HL-60 (cell line): ENCODE measurements at regions not wholly inside any gene's neighbourhood (a gene's known extent, or its start where the extent isn't known, plus 50 kb on each side); places are given as distances from the start of the nearest gene placed in this dataset.

Source experiments
- DNase-seq, 2 experiments: peaks; one replicate each; pipeline ENCODE4 v3.0.0-alpha.2; 2010 to 2020; ENCODE audit warnings: low read depth in 1 of 2, low spot score in 1 of 2
- H3K27ac ChIP-seq: fragments of 250-450 bp; sonication (Bioruptor Pico); replicated peaks from 2 replicates; pipeline ENCODE4 v1.5.1; 2020; ENCODE audit warnings: mild to moderate bottlenecking, moderate library complexity
- H3K27me3 ChIP-seq: fragments of 250-450 bp; sonication (Bioruptor Pico); 2 replicates; pipeline ENCODE4 v1.5.1; 2021; ENCODE audit warnings: mild to moderate bottlenecking, moderate library complexity; ENCODE audit not compliant: insufficient read depth, poor library complexity, severe bottlenecking
- H3K4me3 ChIP-seq: replicated peaks from 2 replicates; pipeline ENCODE4 v1.5.1; 2011; ENCODE audit warnings: mild to moderate bottlenecking, control low read depth, low read length; ENCODE audit not compliant: insufficient read depth
- GABPA ChIP-seq: IDR thresholded peaks from 2 replicates; pipeline ENCODE4 v1.6.1; 2012; ENCODE audit warnings: low read depth
- POLR2AphosphoS5 ChIP-seq: IDR thresholded peaks from 2 replicates; pipeline ENCODE4 v1.6.1; 2012; ENCODE audit warnings: low read depth
- SPI1 ChIP-seq: IDR thresholded peaks from 2 replicates; pipeline ENCODE4 v1.6.1; 2012; ENCODE audit warnings: low read depth, mild to moderate bottlenecking, borderline replicate concordance
- TF ChIP-seq, protein P1 (sequence below): IDR thresholded peaks from 2 replicates; pipeline ENCODE4 v1.6.1; 2012; ENCODE audit warnings: low read depth; ENCODE audit not compliant: insufficient replicate concordance
- TF ChIP-seq, protein P2 (sequence below): IDR thresholded peaks from one replicate; pipeline ENCODE4 v1.5.1; 2011; ENCODE audit warnings: low read length, control low read depth, inconsistent platforms; ENCODE audit not compliant: insufficient read depth

DNA sequence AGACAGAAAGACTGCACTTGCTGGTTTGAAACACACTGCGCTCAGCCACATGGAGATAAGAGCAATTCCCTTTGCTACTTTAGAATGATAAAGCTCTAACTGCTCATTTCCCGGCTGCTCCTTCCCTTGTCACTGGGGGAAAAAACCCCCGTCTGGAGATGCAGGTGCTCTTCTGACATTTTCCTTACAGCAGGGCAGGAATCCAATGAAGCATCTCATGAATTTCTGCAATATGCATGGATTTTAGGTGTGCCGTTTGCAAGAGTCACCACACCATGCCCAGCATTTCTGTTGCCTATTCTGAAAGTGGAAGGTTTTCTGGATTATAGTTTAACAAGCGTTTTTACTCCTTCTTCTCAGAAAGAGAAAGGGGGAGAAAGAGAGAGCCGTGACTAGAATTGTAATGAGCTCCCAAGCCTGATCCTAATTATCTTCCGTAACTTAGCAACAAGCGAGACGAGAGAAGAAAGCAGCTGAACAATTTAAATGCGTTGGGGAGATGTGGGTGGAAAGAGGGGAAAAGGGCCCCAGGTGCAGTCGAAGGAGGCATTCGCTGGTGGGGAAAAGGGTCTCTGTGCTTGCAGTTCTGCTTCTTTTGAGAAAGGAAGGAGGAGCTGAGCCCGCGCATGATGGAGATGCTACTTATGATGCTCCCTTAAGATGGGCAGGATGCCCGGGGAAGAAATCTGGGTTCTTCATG, 76.6 kb upstream of the SPATA13 start:
- DNase-seq: no peak
- TF ChIP-seq SPI1: no peak
- no peak for TF ChIP-seq GABPA
- TF ChIP-seq, protein P1, sequence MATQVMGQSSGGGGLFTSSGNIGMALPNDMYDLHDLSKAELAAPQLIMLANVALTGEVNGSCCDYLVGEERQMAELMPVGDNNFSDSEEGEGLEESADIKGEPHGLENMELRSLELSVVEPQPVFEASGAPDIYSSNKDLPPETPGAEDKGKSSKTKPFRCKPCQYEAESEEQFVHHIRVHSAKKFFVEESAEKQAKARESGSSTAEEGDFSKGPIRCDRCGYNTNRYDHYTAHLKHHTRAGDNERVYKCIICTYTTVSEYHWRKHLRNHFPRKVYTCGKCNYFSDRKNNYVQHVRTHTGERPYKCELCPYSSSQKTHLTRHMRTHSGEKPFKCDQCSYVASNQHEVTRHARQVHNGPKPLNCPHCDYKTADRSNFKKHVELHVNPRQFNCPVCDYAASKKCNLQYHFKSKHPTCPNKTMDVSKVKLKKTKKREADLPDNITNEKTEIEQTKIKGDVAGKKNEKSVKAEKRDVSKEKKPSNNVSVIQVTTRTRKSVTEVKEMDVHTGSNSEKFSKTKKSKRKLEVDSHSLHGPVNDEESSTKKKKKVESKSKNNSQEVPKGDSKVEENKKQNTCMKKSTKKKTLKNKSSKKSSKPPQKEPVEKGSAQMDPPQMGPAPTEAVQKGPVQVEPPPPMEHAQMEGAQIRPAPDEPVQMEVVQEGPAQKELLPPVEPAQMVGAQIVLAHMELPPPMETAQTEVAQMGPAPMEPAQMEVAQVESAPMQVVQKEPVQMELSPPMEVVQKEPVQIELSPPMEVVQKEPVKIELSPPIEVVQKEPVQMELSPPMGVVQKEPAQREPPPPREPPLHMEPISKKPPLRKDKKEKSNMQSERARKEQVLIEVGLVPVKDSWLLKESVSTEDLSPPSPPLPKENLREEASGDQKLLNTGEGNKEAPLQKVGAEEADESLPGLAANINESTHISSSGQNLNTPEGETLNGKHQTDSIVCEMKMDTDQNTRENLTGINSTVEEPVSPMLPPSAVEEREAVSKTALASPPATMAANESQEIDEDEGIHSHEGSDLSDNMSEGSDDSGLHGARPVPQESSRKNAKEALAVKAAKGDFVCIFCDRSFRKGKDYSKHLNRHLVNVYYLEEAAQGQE: no peak
- TF ChIP-seq, protein P2, sequence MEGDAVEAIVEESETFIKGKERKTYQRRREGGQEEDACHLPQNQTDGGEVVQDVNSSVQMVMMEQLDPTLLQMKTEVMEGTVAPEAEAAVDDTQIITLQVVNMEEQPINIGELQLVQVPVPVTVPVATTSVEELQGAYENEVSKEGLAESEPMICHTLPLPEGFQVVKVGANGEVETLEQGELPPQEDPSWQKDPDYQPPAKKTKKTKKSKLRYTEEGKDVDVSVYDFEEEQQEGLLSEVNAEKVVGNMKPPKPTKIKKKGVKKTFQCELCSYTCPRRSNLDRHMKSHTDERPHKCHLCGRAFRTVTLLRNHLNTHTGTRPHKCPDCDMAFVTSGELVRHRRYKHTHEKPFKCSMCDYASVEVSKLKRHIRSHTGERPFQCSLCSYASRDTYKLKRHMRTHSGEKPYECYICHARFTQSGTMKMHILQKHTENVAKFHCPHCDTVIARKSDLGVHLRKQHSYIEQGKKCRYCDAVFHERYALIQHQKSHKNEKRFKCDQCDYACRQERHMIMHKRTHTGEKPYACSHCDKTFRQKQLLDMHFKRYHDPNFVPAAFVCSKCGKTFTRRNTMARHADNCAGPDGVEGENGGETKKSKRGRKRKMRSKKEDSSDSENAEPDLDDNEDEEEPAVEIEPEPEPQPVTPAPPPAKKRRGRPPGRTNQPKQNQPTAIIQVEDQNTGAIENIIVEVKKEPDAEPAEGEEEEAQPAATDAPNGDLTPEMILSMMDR: no peak
- TF ChIP-seq POLR2AphosphoS5: no peak
- no peaks in the 10 kb centered on the region for H3K27me3 ChIP-seq
- H3K27ac ChIP-seq: no peak overlapping the region
- no peak overlapping the region for H3K4me3 ChIP-seq

DNA sequence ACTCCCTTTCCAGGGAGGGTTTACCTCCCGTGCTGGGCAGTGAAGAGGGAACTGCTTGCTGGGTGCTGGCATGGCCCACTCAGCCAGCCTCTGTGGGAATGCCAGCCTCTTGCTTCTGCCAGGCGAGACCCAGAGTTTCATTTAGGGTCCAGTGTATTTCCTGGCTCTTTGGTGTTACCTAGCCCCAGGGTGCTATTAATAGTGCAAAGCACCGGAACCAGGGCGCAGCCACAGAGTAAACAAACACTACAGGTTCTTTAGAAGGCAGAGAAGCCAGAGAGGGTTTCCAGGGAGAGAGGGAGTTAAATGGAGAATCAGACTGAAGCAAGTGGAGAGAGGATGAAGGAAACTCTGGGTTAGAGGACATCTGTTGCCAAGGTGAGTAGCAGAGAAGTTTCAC, 74.9 kb upstream of the SPATA13 start:
- H3K4me3 ChIP-seq: no peak overlapping the region
- H3K27me3 ChIP-seq: no peaks in the 10 kb centered on the region
- no peak overlapping the region for H3K27ac ChIP-seq
- no peak for TF ChIP-seq GABPA
- DNase-seq: no peak

DNA sequence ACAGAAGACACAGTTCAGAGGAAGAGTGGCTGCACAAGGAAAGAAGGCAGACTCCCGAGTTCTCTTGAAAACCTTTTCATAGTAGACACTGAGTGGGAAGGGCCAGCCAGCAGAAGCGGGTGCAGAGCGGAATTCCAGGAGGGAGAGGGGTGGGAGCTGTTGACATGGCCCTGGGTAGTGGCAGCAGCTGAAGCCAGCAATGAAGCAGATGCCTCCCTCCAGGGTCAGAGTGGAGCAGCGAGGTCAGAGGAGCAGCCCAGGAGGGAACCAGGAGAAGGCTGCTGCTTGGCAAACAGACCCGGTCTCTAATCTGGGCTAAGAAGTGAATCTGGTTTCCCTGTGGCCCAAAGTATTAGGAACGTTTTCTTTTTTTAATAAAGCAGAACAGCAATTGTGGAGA, 73.9 kb upstream of the SPATA13 start:
- no peak for DNase-seq
- Histone ChIP-seq H3K27me3 (no peaks in the 10 kb centered on the region), H3K4me3 (no peak overlapping the region), H3K27ac (no peak overlapping the region)
- TF ChIP-seq, protein P2: no peak

DNA sequence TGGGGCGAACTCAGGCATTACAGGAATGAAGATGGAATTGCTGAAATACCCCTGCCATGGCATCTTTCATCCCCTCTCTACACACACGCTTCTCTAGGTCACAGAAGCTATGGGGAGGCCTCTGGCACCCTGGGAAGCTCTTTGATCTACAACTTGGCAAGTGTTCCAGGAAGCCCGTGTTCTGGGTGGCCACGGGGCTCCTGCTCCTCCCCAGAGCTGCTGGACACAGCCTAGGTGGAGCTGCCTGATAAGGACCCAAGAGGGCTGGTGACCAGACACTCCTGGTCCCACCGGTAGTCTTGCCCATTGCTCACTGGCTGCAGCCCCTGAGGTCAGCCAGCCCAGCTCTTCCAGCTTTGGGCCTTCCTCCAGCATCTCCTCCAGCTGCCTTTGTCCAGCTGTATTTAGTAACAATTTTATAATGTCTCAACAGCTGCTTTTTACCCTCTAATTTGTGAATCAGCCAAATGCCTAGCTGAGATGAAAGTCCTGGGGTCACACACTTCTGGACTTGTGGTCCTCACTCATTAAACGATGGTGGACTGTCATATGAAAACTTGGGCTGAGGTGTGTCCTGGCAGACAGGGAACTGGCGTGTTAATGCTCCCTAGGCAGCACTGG, 72.8 kb upstream of the SPATA13 start:
- no peak for DNase-seq
- Histone ChIP-seq H3K4me3 (no peak overlapping the region), H3K27ac (no peak overlapping the region), H3K27me3 (no peaks in the 10 kb centered on the region)
- TF ChIP-seq GABPA: no peak
- TF ChIP-seq, protein P1: no peak
- TF ChIP-seq POLR2AphosphoS5: no peak
- TF ChIP-seq SPI1: no peak
- TF ChIP-seq, protein P2: no peak
